GM19023 (cell line): ENCODE measurements at regions not wholly inside any gene's neighbourhood (a gene's known extent, or its start where the extent isn't known, plus 50 kb on each side); places are given as distances from the start of the nearest gene placed in this dataset.

Experiments
- ATAC-seq: cut with Tn5 transposase; IDR thresholded peaks from one replicate; pipeline ENCODE4 v1.9.1; 2021; ENCODE audit warnings: mild to moderate bottlenecking, moderate library complexity; ENCODE audit not compliant: unreplicated experiment

DNA sequence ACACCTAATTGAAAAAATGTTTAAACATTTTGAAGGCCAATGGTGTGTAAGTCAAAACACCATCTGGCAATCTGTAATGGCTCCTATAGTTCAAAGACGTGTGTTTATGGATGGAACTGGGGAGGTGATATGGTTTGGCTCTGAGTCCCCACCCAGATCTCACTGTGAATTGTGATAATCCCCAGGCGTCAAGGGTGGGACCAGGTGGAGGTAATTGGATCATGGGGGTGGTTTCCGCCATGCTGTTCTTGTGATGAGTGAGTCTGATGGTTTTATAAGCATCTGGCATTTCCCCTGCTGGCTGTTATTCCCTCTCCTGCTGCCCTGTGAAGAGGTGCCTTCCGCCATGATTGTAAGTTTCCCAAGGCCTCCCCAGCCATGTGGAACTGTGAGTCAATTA is 52.2 kb downstream of the ADRA2C start:
- no peak for ATAC-seq

DNA sequence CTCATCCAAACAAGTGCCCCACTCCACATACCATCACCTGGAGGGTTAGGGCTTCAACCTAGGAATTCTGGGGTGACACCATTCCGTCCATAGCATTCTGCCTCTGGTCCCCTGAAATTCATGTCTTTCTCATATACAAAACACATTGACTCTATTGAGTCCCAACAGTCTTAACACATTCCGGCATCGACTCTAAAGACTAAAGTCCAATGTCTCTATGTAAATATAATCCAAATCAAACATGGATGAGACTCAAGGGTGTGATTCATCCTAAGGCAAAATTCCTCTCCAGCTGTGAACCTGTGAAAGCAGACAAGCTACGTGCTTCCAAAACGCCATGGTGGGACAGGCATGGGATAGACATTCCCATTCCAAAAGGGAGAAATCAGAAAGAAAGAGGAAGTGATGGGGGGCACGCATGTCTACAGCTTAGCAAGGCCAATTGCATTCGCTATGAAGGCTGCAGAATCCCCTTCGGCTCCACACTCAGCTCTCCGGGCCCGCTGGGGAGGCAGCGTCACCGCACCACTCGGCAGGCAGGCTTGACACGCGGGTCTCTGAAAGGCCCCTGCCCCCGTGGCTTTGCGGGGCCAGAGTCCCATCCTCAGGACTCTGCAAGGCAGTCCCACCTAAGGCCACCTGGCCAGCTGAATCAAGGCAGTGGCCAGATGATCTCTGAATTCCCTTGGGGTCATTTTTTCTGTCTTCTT is 53.2 kb downstream of the ADRA2C start:
- no peak for ATAC-seq

DNA sequence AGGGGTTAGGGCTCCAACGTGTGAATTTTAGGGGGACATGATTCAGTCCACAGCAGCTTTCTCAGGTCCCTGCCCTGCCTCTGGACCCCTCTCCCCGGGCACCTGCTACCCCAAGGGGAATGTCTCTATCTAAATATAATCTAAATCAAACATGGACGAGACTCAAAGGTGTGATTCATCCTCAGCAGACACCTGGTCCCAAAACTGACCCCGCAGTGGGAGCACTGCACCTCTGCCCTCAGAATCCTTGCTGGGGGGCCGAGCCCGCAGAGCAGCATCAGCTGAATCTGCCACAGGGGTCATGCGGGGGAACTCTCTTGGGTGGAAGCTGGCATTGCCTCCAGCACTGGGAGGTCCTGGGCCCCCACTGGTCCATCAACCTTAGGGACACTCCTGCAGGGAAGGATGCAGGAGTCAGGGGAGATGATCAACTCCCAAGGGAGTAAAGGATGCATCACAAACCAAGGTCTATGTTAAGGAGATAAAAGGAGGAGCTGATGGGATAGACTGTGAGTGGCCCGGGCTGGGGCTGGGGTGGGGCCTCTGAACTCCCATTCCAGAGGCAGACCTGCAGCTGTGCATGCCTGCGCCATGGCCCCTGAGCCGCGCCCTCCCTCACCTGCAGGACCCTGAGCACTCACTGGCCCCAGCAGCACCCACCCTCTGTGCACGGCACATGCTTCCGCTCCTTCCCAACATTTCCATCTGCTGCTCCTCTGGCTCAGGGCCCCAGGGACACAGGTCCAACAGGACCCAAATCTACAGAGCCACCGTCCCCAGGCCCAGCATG is 54.0 kb downstream of the ADRA2C start:
- no peak for ATAC-seq

DNA sequence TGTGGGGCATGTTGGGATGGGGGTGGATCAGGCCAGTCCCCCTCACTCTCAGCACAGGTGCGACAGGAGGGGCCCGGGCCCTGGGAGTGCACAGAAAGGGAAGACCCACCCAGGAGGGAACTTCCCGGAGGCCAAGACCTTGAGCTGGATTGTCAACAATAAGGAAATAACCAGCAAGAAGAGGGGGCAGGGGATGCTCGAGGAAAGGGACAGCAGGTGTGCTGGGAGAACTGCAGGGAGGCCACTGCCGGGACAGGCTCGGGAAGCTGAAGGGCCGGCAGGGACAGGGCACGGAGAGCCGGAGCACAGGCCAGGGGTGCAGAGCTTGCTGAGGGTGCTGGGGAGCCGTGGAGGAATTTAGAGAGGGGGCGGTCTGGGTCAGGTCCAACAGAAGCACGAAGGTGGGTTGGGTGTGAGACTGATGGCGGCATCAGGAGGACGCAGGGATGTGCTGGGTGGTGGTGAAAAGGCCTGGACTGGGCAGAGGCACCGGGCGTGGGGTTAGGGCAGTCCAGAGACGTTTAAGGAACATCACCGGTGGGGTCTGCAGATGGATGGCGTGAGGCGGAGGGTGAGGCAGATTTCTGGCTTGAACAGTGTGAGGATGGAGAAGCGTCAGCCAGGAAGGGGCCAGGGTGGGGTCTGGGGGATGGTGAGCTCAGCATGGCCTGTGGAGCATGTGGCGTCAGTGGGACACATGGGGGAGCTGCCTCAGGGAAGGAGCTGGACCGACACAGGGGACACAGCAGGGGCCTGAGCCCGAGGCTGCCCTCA is 54.8 kb downstream of the ADRA2C start:
- ATAC-seq: no peak

DNA sequence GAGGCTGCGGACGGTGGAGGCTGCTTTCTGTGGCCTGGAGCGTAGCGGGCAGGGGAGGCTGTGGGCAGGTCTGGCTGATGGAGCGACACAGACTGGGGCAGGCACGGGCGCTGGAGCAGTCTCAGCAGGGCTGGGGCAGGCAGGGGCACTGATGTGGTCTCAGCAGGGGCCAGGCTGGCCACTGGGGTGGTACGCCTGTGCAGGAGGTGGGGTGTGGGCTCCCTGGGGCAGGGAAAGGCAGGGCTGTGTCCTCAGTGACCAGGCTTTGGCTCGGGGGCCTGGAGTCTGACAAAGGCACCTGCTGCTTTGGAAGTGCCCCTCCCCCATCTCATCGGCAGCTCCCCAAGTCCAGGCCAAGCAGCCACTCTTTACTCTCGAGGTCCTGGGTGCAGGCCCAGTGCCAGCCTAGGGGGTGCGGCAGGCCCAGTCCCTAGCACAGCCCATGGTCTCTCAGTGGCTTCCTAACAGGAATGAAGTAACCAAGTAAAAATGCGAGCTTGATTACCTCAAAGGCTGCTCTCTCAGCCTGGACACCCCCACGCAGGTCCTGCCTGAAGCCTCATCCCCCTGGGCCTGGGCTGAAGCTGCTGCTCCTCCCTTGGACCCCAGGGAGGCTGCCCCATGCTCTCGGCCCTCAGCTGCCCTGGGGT is 55.5 kb downstream of the ADRA2C start:
- no peak for ATAC-seq

DNA sequence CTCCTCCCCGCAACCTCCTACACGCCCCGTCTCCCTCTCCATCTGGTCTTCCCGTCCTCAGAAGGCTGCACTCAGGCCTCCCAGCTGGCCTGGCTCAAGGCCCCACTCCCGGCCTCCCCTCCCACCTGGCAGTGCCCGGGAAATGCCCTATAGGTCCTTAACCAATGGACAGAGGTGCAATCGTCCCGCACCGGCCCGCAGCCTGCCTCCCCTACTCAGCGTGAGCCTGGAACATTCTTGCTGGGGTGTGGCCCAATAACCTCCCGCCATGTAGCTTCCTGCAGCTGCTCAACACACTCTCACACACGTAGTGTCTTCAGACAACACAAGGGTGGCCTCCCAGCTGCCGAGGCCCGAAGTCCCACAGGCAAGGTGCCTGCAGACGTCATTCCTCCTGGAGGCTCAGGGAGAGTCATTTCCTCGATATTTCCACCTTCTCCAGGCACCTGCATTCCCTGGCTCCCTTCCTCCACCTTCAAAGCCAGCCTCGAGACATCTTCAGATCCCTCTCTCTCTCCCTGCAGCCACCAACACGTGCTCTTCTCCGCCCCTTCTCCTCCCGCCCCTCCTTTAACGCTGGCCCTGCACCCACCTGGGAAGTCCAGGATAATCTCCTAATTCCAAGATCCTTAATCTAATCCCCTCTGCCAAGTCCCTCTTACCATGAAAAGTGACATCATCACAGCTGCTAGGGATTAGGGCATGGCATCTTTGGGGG is 56.2 kb downstream of the ADRA2C start:
- ATAC-seq: no peak

DNA sequence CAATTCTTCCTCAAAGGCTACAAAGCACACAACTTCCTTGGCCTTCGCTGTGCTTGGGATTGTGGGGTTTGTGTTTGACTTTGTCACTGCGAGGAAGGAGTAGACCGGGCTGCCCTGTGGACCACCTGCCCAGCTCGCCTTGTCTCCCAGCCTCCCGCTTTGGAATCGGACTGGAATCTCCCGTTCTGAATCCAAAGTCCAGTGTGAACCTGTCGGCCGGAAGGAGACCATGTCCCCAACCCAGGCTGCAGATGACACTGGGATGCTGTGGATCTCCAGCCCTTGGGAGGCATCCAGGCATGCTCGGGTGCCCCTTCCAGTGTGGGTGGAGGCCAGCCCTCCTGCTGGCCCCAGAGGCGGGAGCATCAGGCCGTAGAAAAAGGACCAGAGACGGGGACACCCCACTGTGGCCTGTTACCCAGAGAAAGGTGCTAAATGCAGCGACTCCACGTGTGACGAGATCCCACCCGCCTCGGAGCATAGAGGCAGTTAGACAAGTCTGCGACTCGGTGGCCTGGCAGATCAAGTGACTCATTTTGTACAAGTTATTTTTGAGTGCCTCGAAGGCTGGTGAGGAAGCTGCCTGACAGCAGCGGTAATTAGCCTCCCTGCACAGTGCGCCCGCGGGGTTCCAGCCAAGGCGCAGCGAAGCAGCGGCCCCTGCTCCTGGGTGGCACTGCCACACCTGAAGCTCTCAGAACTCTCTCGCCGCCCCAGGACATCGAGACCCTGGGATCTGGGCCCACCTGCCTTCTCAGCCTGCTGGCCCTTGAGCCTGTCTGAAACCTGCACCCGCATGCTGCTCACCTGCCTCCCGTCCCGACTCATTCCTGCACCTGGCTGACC is 57.5 kb downstream of the ADRA2C start:
- ATAC-seq: no peak

DNA sequence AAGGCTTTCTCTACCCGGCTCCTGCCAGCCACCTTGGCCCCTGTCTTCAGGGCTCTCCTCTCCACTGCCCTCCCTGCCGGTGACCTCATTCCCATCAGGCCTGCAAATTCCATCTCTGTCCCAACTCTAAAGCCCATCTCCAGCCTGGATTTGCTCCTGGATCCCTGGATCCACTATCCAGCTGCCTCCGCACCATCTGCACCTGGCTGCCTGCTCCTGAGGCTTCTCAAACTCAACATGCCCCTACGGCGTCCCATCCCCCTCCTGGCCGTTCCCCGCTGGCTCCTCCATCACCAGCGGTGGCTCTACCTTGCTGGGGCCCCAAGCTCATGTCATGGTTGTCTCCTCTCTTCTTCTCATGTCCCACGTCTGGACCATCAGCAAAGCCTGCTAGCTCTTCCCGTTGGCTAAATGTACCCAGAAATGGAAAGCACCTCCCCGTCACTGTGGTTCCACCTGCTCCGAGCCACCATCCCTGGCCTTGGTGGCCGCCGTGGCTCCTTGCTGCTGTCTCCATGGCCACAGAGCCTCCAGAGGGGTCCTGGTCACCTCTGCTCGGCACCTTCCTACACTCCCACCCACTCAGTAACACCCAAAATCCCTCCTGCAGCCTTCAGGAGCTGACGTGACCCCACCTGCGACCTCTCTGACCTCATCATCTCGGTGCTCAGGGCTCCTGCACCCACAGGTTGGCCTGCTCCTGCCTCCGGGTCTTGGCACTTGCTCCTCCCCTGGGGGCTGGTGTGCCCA is 58.5 kb downstream of the ADRA2C start:
- no peak for ATAC-seq

DNA sequence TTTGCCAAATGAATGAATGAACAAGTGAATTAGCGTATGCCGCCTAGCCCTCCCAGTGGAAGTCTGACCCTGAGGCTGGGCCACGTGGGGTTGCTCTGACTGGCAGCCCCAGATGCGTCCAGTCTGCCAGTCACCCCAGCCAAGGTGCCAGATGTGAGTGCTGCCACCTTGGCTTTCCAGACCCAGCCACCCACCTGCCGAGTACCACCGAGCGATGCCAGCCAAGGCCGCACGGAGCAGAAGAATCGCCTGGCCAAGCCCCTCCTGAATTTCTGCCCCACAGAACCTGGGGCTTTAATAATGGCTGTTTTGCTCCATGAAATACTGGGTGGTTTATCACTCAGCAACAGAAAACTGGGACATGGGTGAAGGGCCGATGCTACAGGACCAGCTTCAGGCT is 59.3 kb downstream of the ADRA2C start:
- ATAC-seq: no peak

DNA sequence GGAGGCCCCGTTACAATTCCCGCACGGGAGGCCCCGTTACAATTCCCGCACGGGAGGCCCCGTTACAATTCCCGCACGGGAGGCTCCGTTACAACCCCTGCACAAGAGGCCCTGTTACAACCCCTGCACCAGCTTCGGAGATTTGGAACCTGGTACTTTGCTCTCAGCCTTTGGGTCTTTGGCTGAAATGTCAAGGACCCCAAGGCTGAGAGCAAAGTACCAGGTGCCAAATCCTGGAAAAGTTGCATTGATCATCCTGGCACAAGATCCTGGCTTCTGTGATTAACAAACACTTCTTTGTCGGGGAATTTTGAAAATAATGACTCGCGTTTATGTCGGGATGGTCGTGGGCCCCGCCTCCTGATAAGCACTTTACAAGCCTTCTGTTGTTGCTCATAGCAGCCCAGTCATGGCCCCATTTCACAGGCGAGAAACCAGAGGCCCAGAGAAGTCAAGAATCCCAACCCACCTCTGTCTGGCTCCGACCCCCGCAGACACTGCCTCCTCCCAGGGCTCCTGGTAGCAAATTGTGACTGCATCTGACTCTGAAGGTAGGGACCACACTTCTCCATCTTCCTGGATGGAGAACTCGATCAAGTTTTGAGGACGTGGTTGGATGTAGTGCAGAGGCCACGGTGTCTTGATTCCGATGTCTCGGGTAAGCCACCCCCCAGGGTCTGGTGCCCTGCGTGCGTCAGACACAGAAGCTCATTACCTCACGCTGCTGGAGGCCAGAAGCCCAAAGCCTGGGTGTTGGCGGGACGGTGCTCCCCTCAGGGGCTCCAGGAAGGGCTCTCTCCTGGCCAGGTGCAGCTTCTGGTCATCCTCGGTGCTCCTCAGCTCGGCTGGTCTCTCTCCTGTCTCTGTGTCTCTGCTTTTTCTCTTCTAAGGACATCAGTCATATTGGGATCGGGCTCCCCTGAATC is 60.3 kb downstream of the ADRA2C start:
- ATAC-seq: no peak

DNA sequence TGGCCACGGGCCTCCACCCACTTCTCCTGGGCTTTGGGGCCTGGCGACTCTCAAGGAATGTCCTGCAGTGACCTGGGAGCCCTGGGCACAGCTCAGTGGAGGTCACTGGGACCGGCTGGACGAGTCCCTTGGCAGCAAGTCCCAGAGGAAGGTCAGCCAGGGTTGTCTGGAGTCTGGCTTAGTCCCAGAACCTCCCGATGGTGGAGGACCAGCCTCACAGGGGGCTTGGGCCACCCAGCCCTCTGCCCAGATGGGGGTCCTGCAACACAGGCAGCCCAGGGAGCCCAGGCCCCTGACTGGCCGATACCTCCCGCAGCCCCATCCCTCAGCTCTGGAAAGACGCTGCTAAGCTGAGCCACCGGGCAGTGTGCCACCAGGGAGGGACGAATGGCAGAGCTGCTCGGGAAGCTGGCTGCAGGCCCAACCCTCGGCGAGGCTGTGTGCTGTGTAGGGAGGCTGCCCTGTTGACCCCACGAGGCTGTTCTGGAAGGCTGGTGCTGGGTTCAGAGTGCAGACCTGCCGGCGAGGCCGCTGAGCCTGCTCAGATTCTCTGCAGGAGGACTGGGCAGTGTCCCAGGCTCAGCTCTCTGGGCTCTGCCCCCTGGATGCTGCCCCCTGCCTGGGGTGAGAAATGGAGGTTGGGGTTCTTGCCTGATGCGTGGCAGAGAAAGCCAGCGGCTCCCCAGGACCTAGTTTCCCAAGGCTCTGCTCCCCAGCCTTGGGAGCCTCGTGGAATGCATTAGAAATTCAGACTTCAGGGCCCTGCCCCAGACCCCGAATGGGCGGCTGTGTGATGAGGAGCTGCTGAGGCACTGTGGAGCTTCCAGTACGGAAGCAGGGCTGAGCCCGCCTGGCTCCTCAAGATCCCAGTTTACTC is 61.7 kb downstream of the ADRA2C start:
- ATAC-seq: no peak

DNA sequence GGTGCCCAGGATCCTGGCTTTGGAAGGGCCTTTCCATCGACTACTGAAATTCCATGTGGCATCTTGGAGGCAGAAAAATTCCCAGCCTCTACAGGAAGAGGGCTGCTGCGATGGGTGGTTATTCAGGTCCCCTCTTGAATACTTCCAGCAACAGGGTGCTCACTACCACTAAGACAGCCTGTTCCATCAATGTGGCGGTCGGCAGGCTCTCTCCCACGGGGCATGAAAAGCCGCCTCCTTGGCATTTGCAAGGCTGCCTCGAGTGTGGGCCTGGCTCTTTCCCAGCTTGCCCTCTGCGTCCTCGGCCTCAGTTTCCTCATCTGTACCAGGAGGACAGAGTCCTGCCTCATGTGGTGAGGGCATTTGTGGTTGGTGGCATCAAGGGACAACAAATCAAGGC is 62.4 kb downstream of the ADRA2C start:
- ATAC-seq: no peak

DNA sequence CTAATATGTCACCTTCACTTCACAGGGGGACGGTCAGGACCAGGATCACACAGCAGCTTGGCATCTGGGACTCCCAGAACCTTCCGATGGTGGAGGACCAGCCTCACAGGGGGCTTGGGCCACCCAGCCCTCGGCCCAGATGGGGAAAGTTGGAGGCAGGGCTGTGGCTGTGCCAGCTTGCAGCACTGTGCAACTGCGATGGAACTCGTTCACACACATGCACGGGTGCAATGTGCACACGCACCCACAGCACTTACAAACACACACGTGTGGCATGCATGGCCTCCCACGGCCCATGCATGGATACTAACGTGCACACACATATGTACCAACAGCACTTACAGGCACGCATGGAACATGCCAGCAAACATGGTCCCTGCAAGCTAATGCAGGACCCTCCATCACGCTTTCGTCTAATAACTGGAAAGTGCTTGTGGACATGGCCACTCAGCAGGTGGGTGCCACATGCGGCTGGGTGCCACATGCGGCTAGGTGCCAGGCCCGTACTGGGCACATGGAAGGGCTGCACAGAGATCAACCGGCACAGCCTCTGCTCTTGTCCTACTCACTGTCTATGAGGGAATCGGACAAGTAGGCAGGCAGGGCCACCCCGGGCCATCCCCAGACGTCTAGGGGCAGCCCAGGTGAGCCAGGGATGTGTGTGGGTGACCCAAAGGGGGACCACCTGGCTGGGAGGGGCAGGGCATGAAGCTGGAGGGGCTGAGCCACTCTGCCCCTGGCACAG is 63.2 kb downstream of the ADRA2C start:
- no peak for ATAC-seq

DNA sequence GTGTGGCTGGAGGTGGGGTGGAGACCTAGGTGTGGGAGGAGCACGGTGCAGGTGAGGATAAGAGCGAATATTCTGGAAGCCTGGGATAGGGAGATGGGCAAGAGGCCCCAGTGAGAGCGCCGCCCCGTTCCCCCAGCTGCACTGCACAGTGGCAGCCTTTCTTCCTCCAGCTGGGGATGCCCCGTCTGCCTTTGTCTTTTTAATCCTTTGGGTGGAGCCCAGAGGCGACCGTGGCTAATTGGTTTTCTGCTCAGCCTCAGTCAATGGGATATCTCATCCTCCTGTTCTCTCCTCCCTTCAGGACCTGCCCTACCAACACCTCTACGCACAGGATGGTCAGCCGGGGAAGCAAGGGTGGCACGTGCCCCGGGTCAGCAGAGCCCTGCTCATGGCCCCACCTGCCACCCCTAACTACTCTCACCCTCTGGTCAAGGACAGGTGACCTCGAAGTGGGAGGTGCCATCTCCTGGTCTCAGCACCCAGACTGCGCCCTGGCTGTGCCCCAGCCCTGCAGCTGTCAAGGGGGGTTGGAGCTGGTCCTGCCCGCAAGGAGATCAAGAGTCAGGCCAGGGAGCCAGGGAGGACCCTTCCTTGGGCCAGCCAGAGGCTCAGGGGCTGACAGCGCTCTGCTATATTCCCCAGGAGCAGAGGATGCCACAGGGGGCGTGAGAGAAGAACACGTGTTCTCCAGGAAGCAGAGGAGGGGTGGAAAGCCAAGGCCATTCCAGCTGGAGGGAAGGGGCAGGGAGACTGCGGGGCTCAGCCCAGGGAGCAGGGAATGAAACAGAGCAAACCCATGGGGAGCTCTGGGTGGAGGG is 64.0 kb downstream of the ADRA2C start:
- no peak for ATAC-seq

DNA sequence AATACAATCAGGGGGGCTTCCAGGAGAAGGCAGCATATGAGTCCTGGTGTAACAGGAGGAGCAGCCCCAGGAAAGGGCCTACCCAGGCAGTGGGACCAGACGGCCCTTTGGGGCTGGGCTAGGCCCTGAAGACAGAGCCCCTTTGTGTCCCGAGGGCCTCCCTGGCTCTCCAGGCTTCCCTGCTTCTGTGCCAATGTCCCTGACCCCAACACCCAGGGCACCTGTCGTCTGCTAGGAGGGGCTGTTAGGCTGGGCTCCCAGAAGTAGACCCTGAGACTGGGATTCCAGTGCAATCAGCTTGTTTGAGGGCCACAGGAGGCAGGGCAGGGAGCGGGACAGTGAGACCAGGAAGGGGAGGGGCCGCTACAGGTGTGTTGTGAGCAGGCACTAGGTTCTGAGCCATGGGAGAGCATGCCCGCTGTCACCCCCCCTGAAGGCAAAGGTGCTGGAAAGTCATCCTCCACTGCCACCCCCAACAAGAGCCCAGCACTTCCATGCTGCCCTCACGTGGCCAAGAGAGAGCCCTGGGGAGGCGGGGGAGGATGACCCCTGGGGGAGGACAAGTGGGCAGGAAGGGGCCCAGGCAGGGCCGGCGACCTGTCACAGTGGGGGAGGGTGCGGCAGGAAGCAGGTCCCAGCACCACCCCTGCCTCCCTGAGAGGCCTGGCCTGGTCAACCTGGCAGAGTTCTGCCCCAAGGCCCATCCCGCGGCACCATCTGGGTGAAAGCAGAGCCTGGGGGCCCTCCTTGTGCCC is 64.8 kb downstream of the ADRA2C start:
- no peak for ATAC-seq
